ENCODE measurements at regions not wholly inside any gene's neighbourhood (a gene's known extent, or its start where the extent isn't known, plus 50 kb on each side); places are given as distances from the start of the nearest gene placed in this dataset.

DNA sequence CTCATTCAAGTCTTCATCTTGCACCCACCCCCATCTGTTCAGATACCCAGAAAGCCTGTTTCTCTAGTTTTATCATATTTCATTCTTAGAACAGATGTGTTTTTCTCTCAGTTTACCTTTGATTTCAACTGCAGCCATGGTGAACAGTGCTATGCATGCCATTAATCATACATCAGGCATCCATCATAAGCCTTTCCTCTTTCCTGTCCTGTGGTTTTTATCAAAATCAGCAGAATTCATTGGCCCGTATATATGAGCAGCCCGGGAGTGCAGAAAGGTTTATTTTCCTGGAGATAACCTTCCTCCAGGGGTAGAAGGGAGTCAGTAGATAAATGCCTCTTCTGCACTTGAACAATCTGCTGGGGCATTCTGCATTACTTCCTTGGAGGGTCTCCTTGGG is 65.7 kb downstream of the IL21 start:
- H3K4me3 ChIP-seq (ENCODE audit: low read depth, low read length) = no peak overlapping the region
- TF ChIP-seq, protein P1, sequence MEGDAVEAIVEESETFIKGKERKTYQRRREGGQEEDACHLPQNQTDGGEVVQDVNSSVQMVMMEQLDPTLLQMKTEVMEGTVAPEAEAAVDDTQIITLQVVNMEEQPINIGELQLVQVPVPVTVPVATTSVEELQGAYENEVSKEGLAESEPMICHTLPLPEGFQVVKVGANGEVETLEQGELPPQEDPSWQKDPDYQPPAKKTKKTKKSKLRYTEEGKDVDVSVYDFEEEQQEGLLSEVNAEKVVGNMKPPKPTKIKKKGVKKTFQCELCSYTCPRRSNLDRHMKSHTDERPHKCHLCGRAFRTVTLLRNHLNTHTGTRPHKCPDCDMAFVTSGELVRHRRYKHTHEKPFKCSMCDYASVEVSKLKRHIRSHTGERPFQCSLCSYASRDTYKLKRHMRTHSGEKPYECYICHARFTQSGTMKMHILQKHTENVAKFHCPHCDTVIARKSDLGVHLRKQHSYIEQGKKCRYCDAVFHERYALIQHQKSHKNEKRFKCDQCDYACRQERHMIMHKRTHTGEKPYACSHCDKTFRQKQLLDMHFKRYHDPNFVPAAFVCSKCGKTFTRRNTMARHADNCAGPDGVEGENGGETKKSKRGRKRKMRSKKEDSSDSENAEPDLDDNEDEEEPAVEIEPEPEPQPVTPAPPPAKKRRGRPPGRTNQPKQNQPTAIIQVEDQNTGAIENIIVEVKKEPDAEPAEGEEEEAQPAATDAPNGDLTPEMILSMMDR (IDR thresholded peaks at IDR 0.05; ENCODE audit: low read depth, low read length, missing control alignments) = no peak
- DNase-seq (ENCODE audit: low read depth) = no peak

DNA sequence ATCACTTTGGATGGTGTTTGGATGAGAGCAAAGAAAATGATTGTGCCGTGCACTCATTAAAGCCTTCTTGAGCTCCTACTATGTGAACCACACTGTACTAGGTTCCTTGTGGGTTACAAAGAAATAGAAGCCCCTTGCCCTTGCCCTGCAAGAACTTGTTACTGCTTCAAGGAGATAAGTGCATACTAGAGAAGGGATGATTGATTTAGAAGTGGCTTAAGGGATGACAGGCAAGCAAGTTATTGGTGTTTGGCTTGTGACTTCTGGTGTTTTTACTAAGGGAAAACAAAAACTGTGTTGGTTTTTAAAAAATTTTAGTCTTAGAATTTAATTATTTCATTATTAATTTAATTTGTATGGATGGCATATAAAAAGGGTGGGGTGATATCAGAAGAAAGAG is 67.4 kb downstream of the IL21 start:
- no peak overlapping the region for H3K4me3 ChIP-seq (ENCODE audit: low read depth, low read length)
- TF ChIP-seq, protein P1 (IDR thresholded peaks at IDR 0.05; ENCODE audit: low read depth, low read length, missing control alignments) = no peak
- no peak for DNase-seq (ENCODE audit: low read depth)

DNA sequence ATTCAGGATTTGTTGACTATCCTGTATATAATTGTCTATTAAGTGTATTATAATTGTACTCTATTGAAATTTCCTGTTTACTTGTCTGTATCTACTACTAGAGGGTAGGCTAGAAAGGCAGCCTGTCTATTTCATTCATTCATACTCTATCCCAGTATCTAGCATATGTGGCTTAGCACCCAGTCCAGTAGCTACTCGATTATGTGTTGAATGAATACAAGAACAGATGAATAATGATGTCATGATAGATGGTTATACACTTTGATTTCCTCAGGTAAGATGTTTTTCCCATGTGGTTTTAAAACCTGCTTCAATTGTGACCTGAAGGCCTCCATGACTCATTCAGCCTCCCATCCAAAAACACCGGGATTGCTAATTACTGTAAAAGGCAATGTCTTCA is 68.0 kb downstream of the IL21 start:
- TF ChIP-seq, protein P1 (IDR thresholded peaks at IDR 0.05; ENCODE audit: low read depth, low read length, missing control alignments) = no peak
- DNase-seq (ENCODE audit: low read depth) = no peak
- no peak overlapping the region for H3K4me3 ChIP-seq (ENCODE audit: low read depth, low read length)

DNA sequence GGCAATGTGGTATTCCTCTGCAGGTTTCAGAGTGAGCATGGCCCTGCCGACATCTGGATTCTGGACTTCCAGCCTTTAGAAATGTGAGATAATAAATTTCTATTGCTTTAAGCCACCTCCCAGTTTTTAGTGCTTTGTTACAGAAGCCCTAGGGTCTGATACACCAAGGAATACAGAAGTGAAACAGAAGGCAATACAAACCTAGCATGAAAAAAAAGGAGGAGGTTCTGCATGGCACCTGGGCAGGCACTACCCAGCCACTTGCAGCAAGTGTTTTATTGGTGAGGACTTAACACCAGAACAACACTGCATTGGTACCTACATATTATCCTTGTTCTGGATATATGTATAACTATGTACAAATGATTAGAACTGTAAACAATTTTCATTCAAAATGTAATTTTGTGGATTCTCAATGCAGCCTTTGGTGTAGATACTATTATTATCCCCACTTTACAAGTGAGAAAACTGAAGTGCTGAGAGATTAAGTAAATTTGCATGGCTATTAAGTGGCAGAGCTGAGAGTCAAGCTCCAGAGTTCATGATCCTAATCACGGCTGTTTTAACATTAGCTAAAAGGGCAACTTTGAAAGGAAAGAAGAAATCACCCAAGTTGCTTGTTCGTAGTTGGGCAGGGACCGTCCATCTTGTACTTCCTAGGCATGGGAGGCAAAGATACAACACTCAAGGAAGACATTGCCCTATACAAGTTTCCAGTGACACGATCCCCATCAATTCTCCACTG is 71.8 kb downstream of the IL21 start:
- H3K4me3 ChIP-seq (ENCODE audit: low read depth, low read length) = no peak overlapping the region
- no peak for DNase-seq (ENCODE audit: low read depth)
- TF ChIP-seq, protein P1 (IDR thresholded peaks at IDR 0.05; ENCODE audit: low read depth, low read length, missing control alignments) = no peak

DNA sequence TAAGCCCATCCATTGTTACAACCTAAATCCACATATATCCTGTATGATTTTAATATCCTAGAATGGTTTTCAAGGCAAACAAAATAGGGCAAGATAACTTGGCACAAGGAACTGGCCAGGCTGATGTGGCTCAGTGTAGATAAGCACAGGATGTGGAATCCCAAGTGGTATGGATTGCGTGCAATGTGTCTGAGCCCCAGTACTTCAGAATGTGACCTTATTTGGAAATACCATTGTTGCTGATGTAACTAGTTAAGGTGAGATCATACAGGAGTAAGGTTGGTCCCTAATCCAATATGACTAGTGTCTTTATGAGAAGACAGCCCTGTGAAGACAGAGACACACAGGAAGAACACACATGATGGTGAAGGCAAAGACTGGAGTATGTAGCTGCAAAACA is 72.4 kb downstream of the IL21 start:
- DNase-seq (ENCODE audit: low read depth) = no peak
- TF ChIP-seq, protein P1 (IDR thresholded peaks at IDR 0.05; ENCODE audit: low read depth, low read length, missing control alignments) = no peak
- no peak overlapping the region for H3K4me3 ChIP-seq (ENCODE audit: low read depth, low read length)

DNA sequence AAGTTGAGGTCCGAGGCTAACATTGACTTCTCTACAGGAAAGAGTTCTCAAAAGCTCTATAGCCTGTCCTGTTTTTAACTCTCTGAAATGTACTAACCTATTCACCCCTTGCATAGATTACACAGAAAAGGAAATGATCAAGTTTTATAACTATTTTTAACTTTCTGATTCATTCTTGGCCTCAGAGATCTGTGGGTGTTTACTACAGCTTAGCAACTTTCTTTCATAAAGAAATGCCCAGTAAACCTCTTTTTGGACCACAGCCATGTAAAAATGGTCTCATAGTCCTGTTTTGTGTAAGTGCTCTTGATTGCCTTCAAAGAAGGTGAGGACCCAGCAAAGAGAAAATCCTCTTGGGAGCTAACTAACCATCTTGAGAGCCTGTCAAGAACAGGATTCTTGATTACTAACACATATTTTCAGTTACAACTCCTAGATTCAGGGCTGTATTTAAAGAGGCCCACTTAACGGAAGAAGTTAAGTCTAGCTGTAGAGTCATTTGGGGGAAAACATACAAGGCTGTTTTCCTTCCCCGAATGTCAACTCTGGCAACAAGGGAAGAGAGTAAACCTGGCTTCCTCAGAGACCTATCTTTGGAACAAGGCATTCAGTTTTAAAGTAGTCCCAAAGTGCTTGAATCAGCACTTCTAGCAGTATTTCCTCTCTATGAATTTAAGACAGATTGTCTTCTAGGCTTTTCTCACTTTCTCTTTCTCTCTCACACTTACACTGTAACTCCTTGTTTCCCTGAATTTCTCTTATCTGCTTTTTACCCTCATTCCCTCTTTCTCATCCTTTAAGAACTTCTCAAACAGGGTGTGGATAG is 78.2 kb downstream of the IL21 start:
- DNase-seq (ENCODE audit: low read depth) = peak; percentile 62
- TF ChIP-seq, protein P1 (IDR thresholded peaks at IDR 0.05; ENCODE audit: low read depth, low read length, missing control alignments) = no peak
- no peak overlapping the region for H3K4me3 ChIP-seq (ENCODE audit: low read depth, low read length)
